SK-N-SH treated with all-trans-retinoic acid at 6 μM for 48 hours (cell line): ENCODE measurements at regions not wholly inside any gene's neighbourhood (a gene's known extent, or its start where the extent isn't known, plus 50 kb on each side); places are given as distances from the start of the nearest gene placed in this dataset.

ENCODE experiments used
- ATAC-seq: fragments of 200-7000 bp; cut with Tn5 transposase; 3 replicates; pipeline ENCODE4 v1.9.1; 2020; ENCODE audit warnings: mild to moderate bottlenecking, moderate library complexity
- ARNTL ChIP-seq: fragments of 450-650 bp; formaldehyde crosslinking; IDR thresholded peaks from 2 replicates; pipeline ENCODE4 v1.5.0; 2020; ENCODE audit warnings: low read depth, mild to moderate bottlenecking, moderate library complexity, borderline replicate concordance
- CREB5 ChIP-seq: fragments of 250-450 bp; sonication (Bioruptor Pico); IDR thresholded peaks from 2 replicates; pipeline ENCODE4 v1.5.1; 2020; ENCODE audit warnings: low read depth, mild to moderate bottlenecking, moderate library complexity
- CSDC2 ChIP-seq: fragments of 250-450 bp; sonication (Bioruptor Pico); IDR thresholded peaks from 2 replicates; pipeline ENCODE4 v1.5.0; 2020; ENCODE audit warnings: mild to moderate bottlenecking, moderate library complexity
- CSRNP3 ChIP-seq: fragments of 250-450 bp; sonication (Bioruptor Pico); IDR thresholded peaks from 2 replicates; pipeline ENCODE4 v1.5.1; 2021; ENCODE audit warnings: mild to moderate bottlenecking, moderate library complexity
- ESRRG ChIP-seq: fragments of 250-450 bp; sonication (Bioruptor Pico); IDR thresholded peaks from 2 replicates; pipeline ENCODE4 v1.6.1; 2021; ENCODE audit warnings: mild to moderate bottlenecking
- GLIS3 ChIP-seq: fragments of 250-450 bp; sonication (Bioruptor Pico); IDR thresholded peaks from 2 replicates; pipeline ENCODE4 v1.5.0; 2020; ENCODE audit warnings: mild to moderate bottlenecking, moderate library complexity
- ISL1 ChIP-seq: fragments of 250-450 bp; sonication (Bioruptor Pico); IDR thresholded peaks from 2 replicates; pipeline ENCODE4 v2.1.2; 2022; ENCODE audit warnings: mild to moderate bottlenecking, moderate library complexity
- OSR1 ChIP-seq: fragments of 250-450 bp; sonication (Bioruptor Pico); IDR thresholded peaks from 2 replicates; pipeline ENCODE4 v1.8.0; 2022; ENCODE audit warnings: moderate library complexity, mild to moderate bottlenecking, inconsistent platforms
- POU6F1 ChIP-seq: fragments of 250-450 bp; sonication (Bioruptor Pico); IDR thresholded peaks from 2 replicates; pipeline ENCODE4 v1.8.0; 2021; ENCODE audit warnings: low read depth, mild to moderate bottlenecking, moderate library complexity, borderline replicate concordance
- PPARA ChIP-seq: fragments of 250-450 bp; sonication (Bioruptor Pico); IDR thresholded peaks from 2 replicates; pipeline ENCODE4 v1.5.0; 2020; ENCODE audit warnings: mild to moderate bottlenecking, borderline replicate concordance
- SNAI2 ChIP-seq: fragments of 250-450 bp; sonication (Bioruptor Pico); IDR thresholded peaks from 2 replicates; pipeline ENCODE4 v1.5.0; 2020; ENCODE audit warnings: mild to moderate bottlenecking, moderate library complexity
- TCF4 ChIP-seq: fragments of 250-450 bp; sonication (Bioruptor Pico); IDR thresholded peaks from 2 replicates; pipeline ENCODE4 v1.8.0; 2021; ENCODE audit warnings: mild to moderate bottlenecking, moderate library complexity, borderline replicate concordance
- TOX ChIP-seq: fragments of 250-450 bp; sonication (Bioruptor Pico); IDR thresholded peaks from 2 replicates; pipeline ENCODE4 v1.8.0; 2021; ENCODE audit warnings: mild to moderate bottlenecking, moderate library complexity, borderline replicate concordance
- TSHZ2 ChIP-seq: fragments of 250-450 bp; sonication (Bioruptor Pico); IDR thresholded peaks from 2 replicates; pipeline ENCODE4 v1.5.0; 2020; ENCODE audit warnings: mild to moderate bottlenecking, moderate library complexity
- ZC3H10 ChIP-seq: fragments of 250-450 bp; sonication (Bioruptor Pico); IDR thresholded peaks from 2 replicates; pipeline ENCODE4 v1.5.1; 2021; ENCODE audit warnings: mild to moderate bottlenecking, moderate library complexity
- ZFP3 ChIP-seq: fragments of 250-450 bp; sonication (Bioruptor Pico); IDR thresholded peaks from 2 replicates; pipeline ENCODE4 v1.5.0; 2020; ENCODE audit warnings: mild to moderate bottlenecking, moderate library complexity
- ZFP30 ChIP-seq: fragments of 450-650 bp; formaldehyde crosslinking; IDR thresholded peaks from 2 replicates; pipeline ENCODE4 v1.5.0; 2022; ENCODE audit warnings: mild to moderate bottlenecking, moderate library complexity
- ZNF565 ChIP-seq: fragments of 450-650 bp; formaldehyde crosslinking; conservative IDR thresholded peaks from 2 replicates; pipeline ENCODE4 v1.5.0; 2020; ENCODE audit warnings: low read depth, mild to moderate bottlenecking, moderate library complexity
- ZNF8 ChIP-seq: fragments of 450-650 bp; formaldehyde crosslinking; IDR thresholded peaks from 2 replicates; pipeline ENCODE4 v1.5.0; 2020; ENCODE audit warnings: mild to moderate bottlenecking, moderate library complexity

- TF ChIP-seq GLIS3 (CRISPR knock-in tag): no peak
- no peak for TF ChIP-seq ESRRG (CRISPR knock-in tag)
- TF ChIP-seq ZNF565 (CRISPR knock-in tag): no peak
- no peak for TF ChIP-seq ZFP30 (CRISPR knock-in tag)
Observed at GRCh38 chr4:128459547-128459946, 171.9 kb upstream of the PGRMC2 start (continued).

GRCh38 chr4:128458816-128459215 is 171.2 kb upstream of the PGRMC2 start:
- no peak for ATAC-seq
- no peak for TF ChIP-seq PPARA
- TF ChIP-seq ZC3H10: no peak
- no peak for TF ChIP-seq SNAI2 (CRISPR knock-in tag)
- no peak for TF ChIP-seq ARNTL (CRISPR knock-in tag)
- TF ChIP-seq CSDC2 (CRISPR knock-in tag): no peak
- TF ChIP-seq ISL1 (CRISPR knock-in tag): no peak
- TF ChIP-seq ZNF565 (CRISPR knock-in tag): no peak
- no peak for TF ChIP-seq CSRNP3 (CRISPR knock-in tag)
- no peak for TF ChIP-seq ZNF8 (CRISPR knock-in tag)
- no peak for TF ChIP-seq TCF4 (CRISPR knock-in tag)
- no peak for TF ChIP-seq GLIS3 (CRISPR knock-in tag)
- TF ChIP-seq OSR1 (CRISPR knock-in tag): no peak

- ATAC-seq: no peak
- TF ChIP-seq GLIS3 (CRISPR knock-in tag) (no peak), TOX (CRISPR knock-in tag) (no peak), CSRNP3 (CRISPR knock-in tag) (no peak), TCF4 (CRISPR knock-in tag) (no peak), SNAI2 (CRISPR knock-in tag) (no peak), ZFP3 (CRISPR knock-in tag) (no peak), ARNTL (CRISPR knock-in tag) (no peak), TSHZ2 (no peak), OSR1 (CRISPR knock-in tag) (no peak), POU6F1 (CRISPR knock-in tag) (no peak), ZNF8 (CRISPR knock-in tag) (no peak), ZFP30 (CRISPR knock-in tag) (no peak), CREB5 (CRISPR knock-in tag) (no peak)
Observed at GRCh38 chr4:128457726-128458125, 170.1 kb upstream of the PGRMC2 start.

GRCh38 chr4:128456171-128456570 is 168.6 kb upstream of the PGRMC2 start:
- no peak for ATAC-seq
- TF ChIP-seq GLIS3 (CRISPR knock-in tag): no peak
- peak; percentile 24; the same call in 1 of the 2 replicates for TF ChIP-seq TCF4 (CRISPR knock-in tag)
